GM23248 (cell line): ENCODE measurements at regions not wholly inside any gene's neighbourhood (a gene's known extent, or its start where the extent isn't known, plus 50 kb on each side); places are given as distances from the start of the nearest gene placed in this dataset.
"Not testable (repeated sequence)": the region's sequence is repeated elsewhere in the genome, so short reads cannot be mapped to it uniquely, and the experiment has no call there.

Source experiments
- DNase-seq: peaks from one replicate; pipeline ENCODE4 v3.0.0-alpha.2; 2015
- H2AFZ ChIP-seq: fragments of 200-600 bp; sonication (generic); 2 replicates; pipeline ENCODE4 v1.6.1; 2016; ENCODE audit warnings: antibody characterized with exemption
- H3F3A ChIP-seq: fragments of 200-600 bp; sonication (generic); 2 replicates; pipeline ENCODE4 v1.6.1; 2016; ENCODE audit warnings: mild to moderate bottlenecking, antibody characterized with exemption, mixed run types; ENCODE audit not compliant: insufficient read depth
- H3K27ac ChIP-seq: fragments of 200-600 bp; sonication (generic); 2 replicates; pipeline ENCODE4 v1.5.1; 2016; ENCODE audit warnings: mild to moderate bottlenecking
- H3K27me3 ChIP-seq: fragments of 200-600 bp; sonication (generic); replicated peaks from 2 replicates; pipeline ENCODE4 v1.6.1; 2016; ENCODE audit warnings: mild to moderate bottlenecking; ENCODE audit not compliant: insufficient read depth
- H3K36me3 ChIP-seq: fragments of 200-600 bp; sonication (generic); 2 replicates; pipeline ENCODE4 v1.6.1; 2016; ENCODE audit warnings: low read depth, mild to moderate bottlenecking
- H3K4me1 ChIP-seq: fragments of 200-600 bp; sonication (generic); 2 replicates; pipeline ENCODE4 v1.6.1; 2016; ENCODE audit warnings: mild to moderate bottlenecking; ENCODE audit not compliant: insufficient read depth
- H3K4me2 ChIP-seq: fragments of 200-600 bp; sonication (generic); one replicate; pipeline ENCODE4 v1.6.1; 2016; ENCODE audit warnings: mild to moderate bottlenecking; ENCODE audit not compliant: unreplicated experiment
- H3K4me3 ChIP-seq: fragments of 200-600 bp; sonication (generic); 2 replicates; pipeline ENCODE4 v1.5.1; 2016; ENCODE audit warnings: mild to moderate bottlenecking
- H3K79me2 ChIP-seq: fragments of 200-600 bp; sonication (generic); 2 replicates; pipeline ENCODE4 v1.6.1; 2016; ENCODE audit warnings: mild to moderate bottlenecking; ENCODE audit not compliant: insufficient read depth
- H3K9ac ChIP-seq: fragments of 200-600 bp; sonication (generic); 2 replicates; pipeline ENCODE4 v1.6.1; 2016; ENCODE audit warnings: mild to moderate bottlenecking
- H3K9me2 ChIP-seq: fragments of 200-600 bp; sonication (generic); 2 replicates; pipeline ENCODE4 v1.6.1; 2016; ENCODE audit warnings: mixed run types, mild to moderate bottlenecking, moderate library complexity; ENCODE audit not compliant: insufficient read depth
- H3K9me3 ChIP-seq: fragments of 200-600 bp; sonication (generic); one replicate; pipeline ENCODE4 v1.6.1; 2017; ENCODE audit warnings: low read depth
- H4K20me1 ChIP-seq: fragments of 200-600 bp; sonication (generic); 2 replicates; pipeline ENCODE4 v1.6.0; 2016; ENCODE audit not compliant: insufficient read depth
- EZH2 ChIP-seq: fragments of 200-600 bp; sonication (generic); IDR thresholded peaks from 2 replicates; pipeline ENCODE4 v1.6.1; 2018; ENCODE audit warnings: antibody characterized with exemption, mild to moderate bottlenecking; ENCODE audit not compliant: insufficient read depth, poor library complexity, severe bottlenecking
- EZH2phosphoT487 ChIP-seq: fragments of 200-600 bp; sonication (generic); IDR thresholded peaks from 2 replicates; pipeline ENCODE4 v1.6.1; 2018; ENCODE audit warnings: antibody characterized with exemption, moderate library complexity, mild to moderate bottlenecking, low read depth; ENCODE audit not compliant: insufficient read depth
- WGBS, 2 experiments: methylation state at CpG; one replicate each; pipeline ENCODE4 v1.1.6; 2015 to 2017; ENCODE audit warnings: low lambda C conversion rate in 2 of 2, low coverage in 1 of 2; ENCODE audit errors: missing lambda C conversion rate in 2 of 2; 5-methylcytosine and 5-hydroxymethylcytosine counted together
- in situ Hi-C: fragments of 300-500 bp; cut with MboI; formaldehyde crosslinking; loops from 2 replicates; pipeline ENCODE4 v1.15.0; 2020

- Histone ChIP-seq H3K9me2 (no peaks in the 10 kb centered on the region), H3K36me3 (no peaks in the 10 kb centered on the region), H3K4me3 (no peak overlapping the region), H3K4me2 (no peak overlapping the region), H3K27me3 (no peaks in the 10 kb centered on the region), H3K4me1 (no peaks in the 10 kb centered on the region), H3K27ac (no peak overlapping the region), H3F3A (no peaks in the 10 kb centered on the region), H4K20me1 (no peaks in the 10 kb centered on the region), H3K79me2 (no peaks in the 10 kb centered on the region), H3K9me3 (no peaks in the 10 kb centered on the region), H3K9ac (no peak overlapping the region), H2AFZ (no peak overlapping the region)
- WGBS, 2 experiments: 43 to 76% methylated on average over 2 of the region's 2 CpGs
- DNase-seq: no peak
- no peak for TF ChIP-seq EZH2phosphoT487
- TF ChIP-seq EZH2: no peak
- in situ Hi-C loops: no loop called here
These were observed 57.2 kb upstream of the RHOJ start for GRCh38 chr14:63147018-63147417.

GRCh38 chr14:63134801-63135200, 69.4 kb upstream of the RHOJ start:
- H3K36me3 ChIP-seq: no peaks in the 10 kb centered on the region
- in situ Hi-C loops: no loop called here
- no peak overlapping the region for H3K27ac ChIP-seq
- H4K20me1 ChIP-seq: no peaks in the 10 kb centered on the region
- no peaks in the 10 kb centered on the region for H3K9me3 ChIP-seq
- no peaks in the 10 kb centered on the region for H3K27me3 ChIP-seq
- DNase-seq: peak; percentile 0
- no peak overlapping the region for H2AFZ ChIP-seq
- no peaks in the 10 kb centered on the region for H3F3A ChIP-seq
- WGBS, 2 experiments: 6 to 9% methylated on average over 2 of the region's 2 CpGs
- H3K9ac ChIP-seq: no peak overlapping the region
- no peak overlapping the region for H3K4me2 ChIP-seq
- no peaks in the 10 kb centered on the region for H3K79me2 ChIP-seq
- H3K9me2 ChIP-seq: no peaks in the 10 kb centered on the region
- TF ChIP-seq EZH2: no peak
- no peak for TF ChIP-seq EZH2phosphoT487
- H3K4me1 ChIP-seq: no peaks in the 10 kb centered on the region
- no peak overlapping the region for H3K4me3 ChIP-seq

GRCh38 chr14:63130531-63130930, 73.7 kb upstream of the RHOJ start:
- WGBS, 2 experiments: 44 to 56% methylated on average over 4 of the region's 4 CpGs
- DNase-seq: no peak
- no peaks in the 10 kb centered on the region for H3K9me3 ChIP-seq

GRCh38 chr14:63106487-63106886, 61.2 kb upstream of the KCNH5 start:
- DNase-seq, H3K79me2 ChIP-seq, H3K4me3 ChIP-seq, H2AFZ ChIP-seq, H4K20me1 ChIP-seq, H3K27ac ChIP-seq, H3F3A ChIP-seq, H3K9me2 ChIP-seq, H3K9me3 ChIP-seq, H3K4me2 ChIP-seq, H3K27me3 ChIP-seq, H3K4me1 ChIP-seq, in situ Hi-C loops, H3K9ac ChIP-seq, H3K36me3 ChIP-seq: not testable (repeated sequence)
- 56 to 57% methylated on average over 1 of the region's 1 CpG for WGBS, 2 experiments

More at GRCh38 chr14:63130531-63130930, 73.7 kb upstream of the RHOJ start:
- H3K27me3 ChIP-seq: no peaks in the 10 kb centered on the region
- no peak overlapping the region for H2AFZ ChIP-seq
- H4K20me1 ChIP-seq: no peaks in the 10 kb centered on the region
- no peaks in the 10 kb centered on the region for H3K4me1 ChIP-seq
- no peaks in the 10 kb centered on the region for H3K79me2 ChIP-seq
- no peak overlapping the region for H3K27ac ChIP-seq
- no peaks in the 10 kb centered on the region for H3F3A ChIP-seq
- no peak overlapping the region for H3K4me2 ChIP-seq
- TF ChIP-seq EZH2phosphoT487 (no peak), EZH2 (no peak)
- no peak overlapping the region for H3K9ac ChIP-seq
- no peaks in the 10 kb centered on the region for H3K9me2 ChIP-seq
- H3K4me3 ChIP-seq: no peak overlapping the region
- in situ Hi-C loops: no loop called here
- no peaks in the 10 kb centered on the region for H3K36me3 ChIP-seq

- Histone ChIP-seq H3K27me3 (no peaks in the 10 kb centered on the region), H3K4me3 (no peak overlapping the region), H3F3A (no peaks in the 10 kb centered on the region), H3K27ac (no peak overlapping the region), H3K4me1 (no peaks in the 10 kb centered on the region), H2AFZ (no peak overlapping the region), H3K36me3 (no peaks in the 10 kb centered on the region), H3K4me2 (no peak overlapping the region), H3K9me2 (no peaks in the 10 kb centered on the region), H3K9ac (no peak overlapping the region), H4K20me1 (no peaks in the 10 kb centered on the region), H3K79me2 (no peaks in the 10 kb centered on the region), H3K9me3 (no peaks in the 10 kb centered on the region)
- WGBS, 2 experiments: 27 to 29% methylated on average over 1 of the region's 1 CpG
- no peak for TF ChIP-seq EZH2
- TF ChIP-seq EZH2phosphoT487: no peak
- no peak for DNase-seq
- in situ Hi-C loops: no loop called here
These were observed 55.3 kb upstream of the KCNH5 start for GRCh38 chr14:63100552-63100951.
